ENCODE measurements at regions not wholly inside any gene's neighbourhood (a gene's known extent, or its start where the extent isn't known, plus 50 kb on each side); places are given as distances from the start of the nearest gene placed in this dataset.

- no peak for DNase-seq (ENCODE audit: low spot score)
These were observed 194.8 kb upstream of the PRSS16 start for GRCh38 chr6:27052731-27053082.

GRCh38 chr6:27053738-27054137 lies 193.8 kb upstream of the PRSS16 start:
- no peak for DNase-seq (ENCODE audit: low spot score)

- no peak for DNase-seq (ENCODE audit: low spot score)
These were observed 190.9 kb upstream of the PRSS16 start for GRCh38 chr6:27056615-27057014.

DNA sequence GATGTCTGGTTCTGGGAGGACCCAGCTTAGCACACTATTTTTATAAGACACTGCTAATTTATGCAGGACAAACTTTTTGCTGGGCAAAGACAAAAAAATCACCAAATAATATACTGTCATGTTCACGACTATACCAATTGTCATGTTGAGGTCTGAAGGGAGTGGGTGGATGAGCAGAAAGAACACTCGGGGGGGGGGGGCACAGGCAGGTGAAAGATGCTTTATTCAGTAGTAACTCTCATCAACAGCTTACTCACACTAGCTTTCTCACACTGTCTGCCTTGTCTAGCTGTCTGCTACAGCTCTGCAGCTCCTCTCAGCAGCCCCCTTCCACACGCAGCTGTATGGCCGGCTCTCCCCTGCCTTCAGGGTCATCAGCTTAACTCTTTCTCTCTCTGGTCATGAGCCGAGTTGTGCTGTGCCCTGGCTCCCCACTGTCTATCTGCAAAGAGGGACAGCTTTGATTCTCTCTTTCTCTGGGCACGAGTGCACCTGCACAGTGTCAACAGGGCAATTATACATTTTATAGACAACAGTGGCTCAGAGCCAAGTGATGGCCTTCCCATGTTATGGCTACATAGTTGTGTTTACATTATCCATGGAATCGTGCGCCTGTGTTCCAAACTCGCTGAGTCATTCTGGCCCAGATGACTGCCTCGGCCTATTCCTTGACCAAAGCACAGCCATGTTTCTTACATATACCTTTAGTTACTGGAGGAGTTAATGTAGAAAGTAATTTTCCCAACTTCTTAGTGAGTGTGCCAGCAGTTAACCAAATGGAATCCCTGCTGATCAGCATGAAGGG lies 187.7 kb upstream of the PRSS16 start:
- no peak for DNase-seq (ENCODE audit: low spot score)

DNA sequence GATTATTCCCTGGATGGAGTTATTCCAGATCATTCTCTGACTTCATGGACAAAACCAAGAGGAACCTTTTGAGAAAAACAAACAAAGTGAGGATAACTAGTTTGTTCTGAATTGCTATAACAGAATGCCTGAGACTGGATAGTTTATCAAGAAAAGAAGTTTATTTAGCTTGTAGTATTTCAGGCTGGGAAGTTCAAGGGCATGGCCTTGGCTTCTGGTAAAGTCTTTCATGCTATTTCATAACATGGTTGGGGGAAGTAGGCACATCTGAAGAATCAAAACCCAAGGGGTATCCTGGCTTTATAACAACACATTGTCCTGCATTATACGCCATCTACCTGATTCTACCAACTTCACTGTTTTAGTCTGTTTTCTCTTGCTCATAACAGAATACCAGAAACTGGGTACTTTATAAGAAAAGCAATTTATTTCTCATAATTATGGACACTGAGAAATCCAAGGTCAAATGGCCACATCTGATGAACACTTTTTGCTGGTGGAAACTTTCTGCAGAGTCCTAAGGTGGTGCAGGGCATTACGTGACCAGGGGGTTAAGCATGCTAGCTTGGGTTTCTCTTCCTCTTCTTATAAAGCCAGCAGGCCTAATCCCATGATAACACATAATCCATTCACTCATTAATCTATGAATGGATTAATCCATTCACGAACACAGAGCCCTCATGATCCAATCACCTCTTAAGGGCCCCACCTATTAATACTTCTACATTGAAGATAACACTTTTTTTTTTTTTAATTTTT lies 186.1 kb upstream of the PRSS16 start:
- no peak for DNase-seq (ENCODE audit: low spot score)

DNA sequence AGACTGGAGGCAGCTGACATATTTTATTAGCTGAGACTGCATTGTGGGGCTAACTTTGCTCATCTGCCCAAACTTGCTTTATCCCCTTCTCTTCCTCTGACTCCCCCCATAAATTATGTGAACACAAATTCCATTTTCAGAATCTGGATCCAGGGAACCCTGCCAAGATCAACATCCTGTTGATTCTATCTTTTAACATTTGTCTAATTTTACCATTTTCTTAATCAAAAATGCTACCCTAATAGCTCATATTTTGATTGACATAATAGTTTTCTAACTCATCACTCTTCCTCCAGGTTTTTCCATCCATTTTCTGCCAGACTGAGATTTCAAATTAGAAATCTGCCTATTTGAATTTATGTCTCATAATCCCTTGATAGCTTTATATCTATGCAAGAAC lies 184.7 kb upstream of the PRSS16 start:
- DNase-seq (ENCODE audit: low spot score) = no peak

GRCh38 chr6:27065183-27065582 lies 182.3 kb upstream of the PRSS16 start:
- no peak for DNase-seq (ENCODE audit: low spot score)

- DNase-seq (ENCODE audit: low spot score) = no peak
These were observed 181.1 kb upstream of the PRSS16 start for GRCh38 chr6:27066381-27066780.

GRCh38 chr6:27066802-27067201 lies 180.7 kb upstream of the PRSS16 start:
- DNase-seq (ENCODE audit: low spot score) = no peak

DNA sequence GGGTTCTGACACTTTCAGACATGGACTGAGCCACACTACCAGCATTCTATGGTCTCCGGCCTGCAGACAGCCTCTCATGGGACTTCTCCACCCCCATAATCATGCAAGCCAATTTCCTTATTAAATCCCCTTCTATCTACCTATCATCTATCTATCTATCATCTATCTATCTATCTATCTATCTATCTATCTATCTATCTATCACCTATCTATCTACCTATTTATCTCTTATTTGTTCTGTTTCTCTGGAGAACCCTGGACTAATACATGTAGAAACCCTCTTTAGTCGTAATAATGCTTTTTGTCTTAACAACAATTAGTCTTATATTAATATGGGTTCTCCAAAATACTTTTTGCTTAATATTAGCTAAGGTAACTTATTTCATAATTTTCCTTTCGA lies 174.1 kb upstream of the PRSS16 start:
- DNase-seq (ENCODE audit: low spot score) = no peak

DNA sequence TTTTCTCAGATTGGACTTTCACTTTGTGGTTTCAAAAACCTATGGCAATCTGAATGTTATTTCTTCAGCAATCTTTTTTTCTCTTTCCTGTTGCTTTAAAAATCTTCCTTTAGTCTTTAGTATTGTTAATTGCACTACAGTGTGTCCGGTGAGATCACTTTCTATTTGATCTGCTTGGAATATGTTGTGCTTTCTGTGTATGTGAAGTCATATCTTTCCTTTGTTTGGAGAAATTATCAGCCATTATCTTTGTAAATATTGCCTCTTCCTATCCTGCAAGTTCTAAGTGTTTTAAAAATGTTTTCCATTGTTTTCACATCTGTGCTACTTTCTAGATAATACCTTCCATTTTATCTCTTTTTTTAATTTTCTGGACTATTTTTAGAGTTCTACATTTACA lies 171.4 kb upstream of the PRSS16 start:
- DNase-seq (ENCODE audit: low spot score) = no peak

GRCh38 chr6:27078734-27079357 lies 168.7 kb upstream of the PRSS16 start:
- peak; percentile 65 for DNase-seq (ENCODE audit: low spot score)

GRCh38 chr6:27081188-27081587 lies 166.3 kb upstream of the PRSS16 start:
- DNase-seq (ENCODE audit: low spot score) = no peak

DNA sequence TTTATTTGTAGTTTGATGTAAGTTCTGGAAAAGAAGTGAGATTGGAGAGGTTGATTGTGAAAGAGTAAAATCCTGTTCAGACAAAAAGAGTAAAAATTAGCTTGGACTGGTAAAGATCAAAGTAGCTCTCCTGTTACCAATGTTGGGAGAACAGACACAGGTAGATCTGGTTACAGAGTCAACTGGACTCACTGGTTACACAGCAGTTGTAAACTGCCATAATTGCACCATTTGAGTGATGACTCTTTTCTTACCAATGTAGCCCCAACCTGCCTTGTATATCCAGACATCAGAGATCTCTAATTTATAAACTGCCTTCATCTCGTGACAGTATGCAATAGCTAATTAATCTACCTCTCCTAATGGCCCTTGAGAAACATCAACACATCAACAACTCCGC lies 165.6 kb upstream of the PRSS16 start:
- DNase-seq (ENCODE audit: low spot score) = no peak

- no peak for DNase-seq (ENCODE audit: low spot score)
These were observed 159.4 kb upstream of the PRSS16 start for GRCh38 chr6:27088068-27088467.

DNA sequence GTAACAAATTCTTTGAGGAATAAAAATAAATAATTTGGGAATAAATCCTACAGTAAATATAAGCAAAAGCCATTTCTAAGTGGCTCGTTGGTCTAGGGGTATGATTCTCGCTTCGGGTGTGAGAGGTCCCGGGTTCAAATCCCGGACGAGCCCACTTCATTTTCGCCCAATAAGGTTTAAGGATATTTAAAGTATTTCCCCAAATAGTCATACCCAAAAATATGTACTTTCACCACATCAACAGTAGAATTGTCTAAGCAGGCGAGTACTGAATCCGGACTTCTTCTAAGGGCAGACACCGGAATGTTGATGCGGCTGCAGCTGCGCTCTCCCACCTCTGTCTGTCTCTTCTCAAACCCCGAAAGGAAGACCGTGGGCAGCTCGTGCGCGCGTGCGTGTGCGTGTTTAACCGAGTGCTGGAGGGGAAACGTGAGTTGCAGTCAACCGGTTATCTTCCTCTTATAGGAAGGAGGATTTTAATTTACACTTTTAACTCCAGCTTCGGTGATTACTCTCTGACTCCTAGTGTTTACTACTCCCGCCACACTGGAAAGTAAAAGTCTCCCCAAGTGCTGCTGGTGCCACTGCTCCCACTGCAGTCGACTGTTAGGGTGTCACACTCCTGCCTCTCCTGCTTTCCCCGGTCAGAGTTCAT lies 155.7 kb upstream of the PRSS16 start:
- DNase-seq (ENCODE audit: low spot score) = peak; percentile 82

DNA sequence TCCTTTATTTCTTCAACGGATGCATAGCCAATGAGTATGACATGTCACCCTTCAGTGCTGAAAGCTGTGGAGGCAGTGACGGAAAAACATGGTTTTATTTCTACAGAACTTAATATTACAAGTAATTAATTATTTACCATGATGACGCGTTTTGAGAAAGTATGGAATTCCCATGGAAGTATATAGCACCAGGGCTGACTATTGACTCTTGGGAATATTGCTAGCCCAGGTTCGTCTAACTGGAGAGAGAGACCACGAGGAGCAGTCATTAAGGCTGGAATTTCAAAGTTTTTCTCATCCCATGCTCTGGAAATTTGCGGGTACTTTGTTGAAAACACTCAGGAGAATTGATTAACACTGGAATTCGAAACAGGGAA lies 155.2 kb upstream of the PRSS16 start:
- no peak for DNase-seq (ENCODE audit: low spot score)

- DNase-seq (ENCODE audit: low spot score) = no peak
These were observed 151.6 kb upstream of the PRSS16 start for GRCh38 chr6:27095914-27096313.

DNA sequence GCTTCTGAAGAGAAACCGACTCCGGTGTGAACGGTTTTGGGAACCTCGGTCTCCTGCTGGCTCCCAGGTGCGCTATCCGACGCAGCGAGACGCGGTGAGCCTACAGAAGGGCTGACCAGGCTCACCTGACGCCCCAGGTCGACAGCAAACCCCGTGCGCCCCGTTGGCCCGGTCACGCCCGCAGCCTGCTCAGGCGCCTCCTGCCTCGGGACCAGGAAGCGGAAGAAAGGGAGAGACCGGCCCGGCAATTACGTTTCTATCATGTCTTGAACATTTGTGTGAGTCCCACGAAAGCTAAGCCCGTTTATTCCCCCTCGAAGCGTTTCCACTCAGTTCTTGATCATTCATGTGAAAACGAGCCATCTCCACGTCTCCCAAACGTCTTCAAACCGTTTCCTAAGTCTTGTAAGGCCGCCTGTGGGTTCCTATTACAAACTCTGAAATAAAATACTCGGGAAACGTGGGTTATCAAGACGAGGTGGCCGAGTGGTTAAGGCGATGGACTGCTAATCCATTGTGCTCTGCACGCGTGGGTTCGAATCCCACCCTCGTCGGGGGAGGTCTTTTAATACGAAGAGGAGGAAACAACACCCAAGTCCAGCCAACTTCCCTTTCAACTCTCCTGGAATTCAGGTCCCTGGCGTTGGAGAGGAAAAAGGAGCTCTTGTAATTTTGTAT lies 150.5 kb upstream of the PRSS16 start:
- peak; percentile 59 for DNase-seq (ENCODE audit: low spot score)

DNA sequence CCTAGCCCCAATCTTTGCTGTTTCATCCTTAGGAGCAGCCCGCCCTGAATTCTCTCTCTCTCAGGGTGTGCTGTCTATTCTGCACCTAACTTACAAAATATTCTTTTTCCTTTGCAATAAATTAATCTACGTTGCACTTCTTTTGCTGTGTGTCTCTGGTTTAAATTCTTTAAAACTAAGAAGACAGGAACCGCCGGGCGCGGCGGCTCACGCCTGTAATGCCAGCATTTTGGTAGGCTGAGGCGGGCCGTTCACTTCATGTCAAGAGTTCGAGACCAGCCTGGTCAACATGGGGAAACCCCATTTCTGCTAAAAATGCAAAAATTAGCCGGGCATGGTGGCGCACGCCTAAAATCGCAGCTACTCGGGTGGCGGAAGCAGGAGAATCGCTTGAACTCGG lies 148.5 kb upstream of the PRSS16 start:
- no peak for DNase-seq (ENCODE audit: low spot score)

- no peak for DNase-seq (ENCODE audit: low spot score)
These were observed 146.6 kb upstream of the PRSS16 start for GRCh38 chr6:27100921-27101320.

DNA sequence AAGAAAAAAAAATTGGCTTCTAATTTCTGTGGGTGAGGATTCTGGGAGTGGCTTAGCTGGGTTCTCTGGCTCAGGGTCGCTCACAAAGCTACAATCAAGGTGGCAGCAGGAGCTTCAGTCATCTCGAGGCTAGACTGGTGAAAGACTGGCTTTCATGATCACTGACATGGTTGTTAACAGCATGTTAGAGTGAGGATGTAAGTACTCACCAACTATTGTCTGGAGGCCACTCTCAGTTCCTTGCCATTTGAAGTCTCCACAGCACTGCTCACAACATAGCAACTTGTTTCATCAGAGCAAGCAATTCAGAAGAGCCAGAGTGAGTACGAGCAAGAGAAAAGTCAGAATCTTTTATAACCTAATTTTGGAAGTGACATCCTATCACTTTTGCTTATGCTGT lies 145.7 kb upstream of the PRSS16 start:
- DNase-seq (ENCODE audit: low spot score) = no peak
